Gastrocnemius medialis (tissue), 4 donors: ENCODE measurements at regions not wholly inside any gene's neighbourhood (a gene's known extent, or its start where the extent isn't known, plus 50 kb on each side); places are given as distances from the start of the nearest gene placed in this dataset.

Experiments
- CTCF ChIP-seq, 5 experiments: fragments of 450-650 bp in 3 of 5; fragments of 200-600 bp in 2 of 5; sonication (generic) in 2 of 5; IDR thresholded peaks in 4 of 5; conservative IDR thresholded peaks in 1 of 5; 1 replicate in 4 of 5; 2 replicates in 1 of 5; pipeline ENCODE4 v1.5.1; 2016 to 2019; ENCODE audit warnings: antibody characterized with exemption in 5 of 5, mild to moderate bottlenecking in 3 of 5, moderate library complexity in 3 of 5
- POLR2A ChIP-seq, 2 donors: fragments of 450-650 bp; IDR thresholded peaks; one replicate each; pipeline ENCODE4 v1.6.1; 2017; ENCODE audit warnings: antibody characterized with exemption in 2 of 2, mild to moderate bottlenecking in 2 of 2, moderate library complexity in 2 of 2

- TF ChIP-seq CTCF (IDR thresholded peaks at IDR 0.05 in 4 of 5, conservative IDR thresholded peaks at IDR 0.05 in 1 of 5): no peak
- TF ChIP-seq POLR2A (IDR thresholded peaks at IDR 0.05): no peak
Observed at GRCh38 chr7:94265456-94265855, 129.2 kb upstream of the COL1A2 start.
